CD4-positive, alpha-beta T cell treated with Interleukin-17A for 4 hours (primary cell): ENCODE measurements at regions not wholly inside any gene's neighbourhood (a gene's known extent, or its start where the extent isn't known, plus 50 kb on each side); places are given as distances from the start of the nearest gene placed in this dataset.
A peak's percentile ranks its signal among the peaks of the same experiment; 100 is the strongest.
"Not testable (repeated sequence)": the region's sequence is repeated elsewhere in the genome, so short reads cannot be mapped to it uniquely, and the experiment has no call there.

ENCODE experiments used
- DNase-seq: peaks from one replicate; pipeline ENCODE4 v3.0.0-alpha.2; 2020; ENCODE audit warnings: mixed read lengths

DNA sequence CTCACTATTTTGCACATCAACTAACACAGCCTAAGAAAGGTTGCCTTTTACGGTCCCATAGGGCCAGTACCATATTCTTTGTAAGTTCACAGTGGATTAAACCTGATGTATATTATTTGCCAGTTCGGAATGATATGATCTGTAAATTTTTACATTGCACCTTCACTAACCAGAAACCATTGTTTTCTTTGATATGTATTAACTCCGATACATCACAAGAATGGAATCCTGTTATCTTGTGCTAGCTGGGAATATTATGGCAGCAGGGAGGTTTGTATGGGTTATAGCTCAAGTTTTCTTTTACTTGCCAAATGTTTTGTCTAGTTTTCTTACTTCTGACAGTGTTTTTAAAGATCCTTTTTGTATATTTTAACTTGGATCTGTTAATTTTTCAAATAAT lies 51.4 kb upstream of the S1PR1 start:
- no peak for DNase-seq

DNA sequence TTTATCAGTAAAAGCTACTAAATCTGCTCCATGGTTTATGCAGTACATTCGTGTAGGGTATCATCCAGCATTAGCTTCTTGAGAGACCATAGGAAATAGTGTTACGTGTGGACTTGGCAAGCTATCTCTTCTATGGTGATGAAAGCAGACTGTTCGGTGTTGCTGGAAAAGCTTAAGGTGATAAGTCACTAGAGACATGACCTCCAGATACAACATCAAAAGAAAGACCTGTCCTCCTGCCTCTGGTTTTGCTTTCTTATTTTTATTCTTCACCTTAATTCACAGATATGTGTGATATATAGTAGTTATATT lies 53.5 kb upstream of the S1PR1 start:
- no peak for DNase-seq

DNA sequence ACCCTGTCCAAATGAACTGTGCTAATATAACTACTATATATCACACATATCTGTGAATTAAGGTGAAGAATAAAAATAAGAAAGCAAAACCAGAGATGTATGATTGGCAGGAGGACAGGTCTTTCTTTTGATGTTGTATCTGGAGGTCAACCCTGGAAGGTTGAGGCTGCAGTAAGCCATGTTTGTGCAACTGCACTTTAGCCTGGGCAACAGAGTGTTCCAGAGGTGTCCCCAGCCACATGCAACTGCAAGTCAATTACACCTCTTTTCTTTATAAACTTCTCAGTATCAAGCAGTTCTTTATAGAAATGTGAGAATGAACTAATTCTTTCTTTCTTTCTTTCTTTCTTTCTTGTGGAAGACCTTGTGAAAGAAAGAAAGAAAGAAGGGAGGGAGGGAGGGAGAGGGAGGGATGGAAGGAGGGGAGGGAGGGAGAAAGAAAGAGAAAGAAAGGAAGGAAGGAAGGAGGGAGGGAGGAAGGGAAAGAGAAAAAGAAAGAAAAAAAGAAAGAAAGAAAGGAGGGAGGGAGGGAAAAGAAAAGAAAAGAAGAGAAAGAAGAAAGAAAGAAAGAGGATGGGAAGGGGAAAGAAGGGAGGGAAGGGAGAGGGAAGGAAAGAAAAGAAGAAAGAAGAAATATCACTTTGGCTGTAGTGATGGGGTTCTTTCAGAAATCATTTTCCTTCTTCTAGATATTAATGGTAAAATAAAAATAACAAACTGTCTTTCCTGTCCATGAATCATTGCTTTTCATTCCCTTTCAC lies 54.0 kb upstream of the S1PR1 start:
- no peak for DNase-seq

DNA sequence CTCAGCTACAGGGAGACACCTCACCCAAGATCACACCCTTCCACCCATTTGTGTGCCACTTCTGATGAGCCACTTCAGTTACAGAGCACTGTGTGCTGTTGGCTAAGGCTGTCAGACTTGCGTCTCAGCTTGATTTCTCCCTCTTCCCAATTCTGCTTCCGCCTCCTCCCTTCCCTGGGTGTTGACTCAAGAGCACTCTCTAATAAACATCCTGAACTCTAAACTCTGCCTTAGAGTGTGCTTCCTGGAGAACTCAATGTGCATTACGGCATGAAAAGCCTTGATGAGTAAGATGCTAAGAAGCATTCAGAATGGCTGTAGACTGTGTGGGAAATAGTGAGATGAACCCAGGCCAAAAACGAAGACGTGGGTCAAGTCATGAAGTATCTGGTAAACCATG lies 54.9 kb upstream of the S1PR1 start:
- no peak for DNase-seq

DNA sequence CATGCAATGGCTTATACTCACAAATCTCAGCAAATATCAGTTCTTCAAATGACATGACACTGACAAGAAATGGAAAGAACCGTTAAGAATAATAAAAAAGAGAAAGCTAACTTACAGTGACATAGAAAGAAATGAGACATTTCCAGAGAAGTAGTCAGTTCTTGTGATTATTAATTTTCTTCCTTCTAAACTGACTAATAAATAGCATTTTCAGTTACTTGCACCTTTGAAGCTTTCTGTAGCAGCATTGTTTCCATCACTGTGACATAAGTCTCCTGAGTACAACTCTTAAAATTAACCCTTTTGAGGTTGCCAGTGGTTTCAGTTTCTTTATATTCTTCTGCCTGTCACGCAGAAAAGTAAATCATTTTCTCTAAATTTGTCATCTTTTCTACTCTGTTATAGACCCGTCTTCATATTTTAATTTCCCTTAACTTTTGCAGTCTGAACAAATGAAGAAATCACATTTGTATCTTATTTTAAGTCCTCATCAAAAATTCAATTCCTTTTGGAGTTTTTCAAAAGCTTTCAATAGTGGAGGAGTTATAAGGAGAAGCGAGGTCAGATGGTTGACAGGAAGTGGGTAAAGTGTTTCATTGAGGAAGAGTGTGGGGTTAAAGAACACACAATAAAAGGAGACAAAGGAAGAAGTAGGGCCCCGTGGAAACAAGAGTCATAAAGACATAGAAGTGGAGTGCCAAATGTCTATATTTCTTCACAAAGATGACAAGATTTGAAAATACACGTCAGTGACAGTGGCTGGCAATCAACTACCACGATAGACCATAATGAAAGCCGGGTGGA lies 57.9 kb upstream of the S1PR1 start:
- peak; percentile 25 for DNase-seq

DNA sequence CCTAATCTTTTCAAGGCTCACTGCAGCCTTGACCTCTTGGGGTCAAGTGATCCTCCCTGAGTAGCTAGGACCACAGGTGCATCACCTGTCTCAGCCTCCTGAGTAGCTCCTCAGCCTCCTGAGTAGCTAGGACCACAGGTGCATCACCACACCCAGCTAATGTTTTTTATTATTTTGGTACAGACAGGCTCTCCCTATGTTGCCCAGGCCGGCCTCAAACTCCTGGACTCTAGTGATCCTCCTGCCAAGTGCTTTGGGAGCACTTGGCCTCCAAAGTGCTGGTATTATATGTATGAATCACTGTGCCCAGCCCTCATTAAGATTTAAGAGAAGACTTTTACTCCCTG lies 58.5 kb upstream of the S1PR1 start:
- no peak for DNase-seq

DNA sequence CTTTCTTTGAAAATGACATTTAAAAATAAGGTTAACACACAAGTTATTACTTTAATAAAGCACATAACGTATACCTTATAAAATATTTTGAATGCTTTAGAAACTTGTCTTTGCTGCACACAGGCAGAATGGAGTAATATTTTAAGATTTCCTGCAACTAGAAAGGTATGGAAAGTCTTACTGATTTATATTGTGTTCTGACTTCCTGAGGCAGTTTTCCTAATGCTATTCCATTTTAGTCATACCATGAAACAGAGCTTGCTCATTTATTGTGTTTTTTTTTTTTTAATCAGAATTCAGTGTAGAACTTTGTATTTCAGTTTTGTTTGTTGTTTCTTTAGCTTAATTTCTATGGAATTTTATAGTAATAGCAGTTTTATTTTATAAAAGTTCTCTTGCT lies 60.9 kb upstream of the S1PR1 start:
- DNase-seq = no peak

DNA sequence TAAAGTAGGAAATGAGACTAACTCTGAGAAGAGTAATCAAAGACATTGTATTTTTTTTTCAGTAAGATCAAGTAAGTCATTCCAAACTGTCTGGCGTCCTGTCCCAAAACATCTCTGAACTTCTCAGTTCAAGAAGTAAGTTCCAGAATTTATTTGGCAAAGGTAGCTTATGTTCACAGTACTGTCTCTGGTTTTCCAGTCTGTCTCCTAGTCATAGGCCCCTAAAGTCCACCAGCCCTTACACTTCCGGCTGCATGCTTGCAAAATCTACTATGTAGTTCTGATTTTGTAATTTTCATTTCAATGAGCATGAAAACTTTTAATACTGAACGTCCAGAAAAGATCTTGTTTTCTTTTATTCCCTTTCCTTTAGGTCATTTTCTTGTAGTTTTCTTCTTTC lies 61.4 kb upstream of the S1PR1 start:
- no peak for DNase-seq

DNA sequence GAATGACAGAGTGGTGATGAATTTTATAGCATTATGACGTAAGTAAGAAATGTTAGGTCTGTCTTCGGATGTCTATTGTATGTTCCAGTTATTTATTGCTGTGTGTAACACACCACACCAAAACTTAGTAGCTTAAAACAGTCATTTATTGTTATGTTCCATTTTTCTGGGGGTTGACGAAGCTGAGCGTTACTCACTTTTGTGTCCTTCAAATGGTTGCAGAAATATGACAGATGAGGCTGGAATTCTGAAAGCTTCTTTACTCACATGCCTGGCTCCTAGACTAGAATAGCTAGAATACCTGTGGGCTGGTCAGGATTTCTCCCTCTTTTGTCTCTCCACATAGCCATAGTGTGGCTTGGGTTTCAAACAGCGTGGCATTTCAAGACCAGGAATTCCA lies 62.1 kb upstream of the S1PR1 start:
- DNase-seq = no peak

DNA sequence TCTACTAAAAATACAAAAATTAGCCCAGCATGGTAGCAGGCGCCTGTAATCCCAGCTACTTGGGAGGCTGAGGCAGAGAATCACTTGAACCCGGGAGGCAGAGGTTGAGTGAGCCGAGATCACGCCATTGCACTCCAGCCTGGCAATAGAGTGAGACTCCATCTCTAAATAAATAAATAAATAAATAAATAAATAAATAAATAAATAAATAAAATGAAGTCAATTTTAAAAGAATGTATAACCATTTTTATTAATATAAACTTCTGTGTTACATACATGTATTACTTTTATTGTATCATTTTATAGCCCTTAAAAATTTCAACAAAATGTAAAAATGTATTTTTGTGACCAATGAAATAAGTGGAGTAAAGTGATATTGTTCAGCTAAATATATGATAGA lies 62.5 kb upstream of the S1PR1 start:
- not testable (repeated sequence) for DNase-seq

DNA sequence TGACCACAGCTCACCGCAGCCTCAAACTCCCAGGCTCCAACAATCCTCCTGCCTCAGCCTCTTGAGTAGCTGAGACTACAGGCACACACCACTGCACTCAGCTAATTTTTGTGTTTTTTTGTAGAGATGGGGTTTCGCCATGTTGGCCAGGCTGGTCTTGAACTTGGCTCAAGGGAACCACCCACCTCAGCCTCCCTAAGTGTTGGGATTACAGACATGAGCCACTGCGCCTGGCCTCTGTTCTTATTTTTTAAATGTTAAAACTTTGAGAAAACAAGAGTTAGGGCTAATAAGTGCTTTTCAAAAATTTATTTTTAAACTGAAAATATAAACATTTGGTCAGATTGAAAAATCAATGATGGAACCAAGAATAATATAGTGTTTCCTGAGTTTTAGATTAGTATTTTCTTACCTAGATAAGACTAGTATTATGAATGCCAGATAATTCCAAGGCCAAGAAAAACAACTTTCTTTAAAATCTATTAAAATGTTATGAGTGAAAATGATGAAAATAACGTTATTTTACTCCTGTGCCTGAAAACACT lies 66.2 kb upstream of the S1PR1 start:
- no peak for DNase-seq

DNA sequence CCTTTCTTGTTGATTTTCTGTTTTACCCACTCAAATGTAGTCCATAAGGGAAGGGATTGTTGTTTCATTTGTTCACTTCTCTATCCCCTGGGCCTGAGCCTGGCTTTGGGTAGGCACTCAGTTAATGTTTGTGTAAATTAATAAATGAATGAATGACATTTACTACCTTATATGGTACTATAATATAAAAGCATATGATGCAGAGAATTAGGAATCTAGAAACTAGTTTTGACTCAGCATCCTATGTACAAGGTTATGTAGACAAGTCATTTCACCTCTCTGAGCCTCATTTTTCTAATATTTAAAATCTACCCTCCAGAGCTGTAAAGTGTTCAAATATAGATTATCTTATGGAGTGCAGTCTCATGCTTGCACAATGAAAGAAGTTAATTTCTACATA lies 68.9 kb upstream of the S1PR1 start:
- DNase-seq = no peak

DNA sequence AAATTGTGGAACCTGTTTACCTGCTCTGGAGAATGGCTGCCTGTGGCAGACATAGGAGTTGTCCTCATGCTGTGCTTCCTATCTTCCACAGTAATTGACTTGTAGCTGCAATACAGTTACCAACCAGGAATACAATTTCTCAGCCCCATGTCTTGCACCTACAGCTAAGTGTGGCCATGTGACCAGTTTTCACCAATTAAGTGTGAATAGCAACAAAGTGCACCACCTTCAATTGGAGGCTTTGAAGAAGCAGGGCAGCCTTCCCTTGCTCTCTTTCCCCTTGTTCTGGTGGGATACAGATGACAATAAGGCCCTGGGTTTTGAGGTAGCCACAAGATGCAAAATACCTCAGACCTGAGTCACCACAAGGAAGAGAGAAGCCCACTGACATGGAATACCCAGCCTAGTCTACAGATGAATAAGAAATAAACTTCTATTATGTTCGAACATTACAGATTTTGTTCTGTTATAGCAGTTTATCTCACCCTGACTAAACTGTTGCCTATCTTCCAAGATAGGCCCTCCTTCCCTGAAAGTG lies 70.2 kb upstream of the S1PR1 start:
- DNase-seq = no peak

DNA sequence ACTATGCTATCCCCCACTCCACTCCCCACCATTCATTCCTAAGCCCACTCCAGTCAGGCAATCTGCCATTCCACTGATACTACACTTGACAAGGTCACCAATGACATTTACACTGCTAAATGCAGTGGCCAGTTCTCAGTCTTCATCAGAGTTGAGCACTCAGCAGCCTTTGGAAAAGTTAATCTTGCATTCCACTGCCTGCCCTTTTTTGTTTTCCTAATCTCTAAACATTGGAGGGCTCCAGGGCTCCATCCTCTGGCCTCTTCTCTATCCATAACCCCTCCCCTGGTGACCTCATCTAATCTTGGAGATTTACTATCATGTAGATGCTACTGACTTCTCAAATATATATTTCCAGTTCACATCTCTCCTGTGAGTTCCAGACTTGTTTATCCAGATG lies 70.9 kb upstream of the S1PR1 start:
- DNase-seq = no peak

DNA sequence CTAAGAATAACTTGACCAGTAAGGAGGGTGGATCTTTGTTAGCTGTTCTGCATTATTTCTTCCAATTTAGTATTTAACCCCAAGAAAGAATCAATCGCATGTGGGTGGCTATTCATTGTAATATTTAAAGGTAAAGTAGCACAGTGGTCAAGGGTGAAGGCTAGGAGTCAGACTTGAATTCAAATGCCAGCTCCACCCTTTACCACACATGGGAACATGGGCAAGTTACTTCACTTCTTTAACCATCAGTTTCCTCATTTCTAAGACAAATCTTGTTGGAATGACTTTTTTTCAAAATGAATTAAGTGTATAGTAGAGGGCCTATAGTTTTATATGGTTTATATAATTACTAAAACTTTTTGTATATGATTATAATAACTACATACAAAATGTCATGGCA lies 71.3 kb upstream of the S1PR1 start:
- DNase-seq = no peak

DNA sequence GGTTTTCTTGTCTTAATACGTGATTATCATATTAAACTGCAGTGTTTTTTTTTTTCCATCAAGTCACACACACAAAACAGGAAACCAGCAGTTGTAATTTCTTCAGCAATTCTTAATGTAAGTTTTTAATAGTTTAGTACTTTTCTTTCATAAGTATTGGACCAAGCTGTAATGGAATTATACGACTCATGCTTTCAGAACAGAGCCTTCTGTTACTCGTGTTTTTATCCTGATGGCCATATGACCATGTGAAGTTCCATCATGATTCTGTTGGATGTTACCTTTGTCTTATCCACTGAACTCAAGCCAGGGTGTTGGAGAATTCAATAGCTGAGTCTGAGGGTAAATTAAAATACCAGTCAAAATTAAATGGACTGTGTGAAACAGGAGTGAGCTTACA lies 72.0 kb upstream of the S1PR1 start:
- DNase-seq = no peak

DNA sequence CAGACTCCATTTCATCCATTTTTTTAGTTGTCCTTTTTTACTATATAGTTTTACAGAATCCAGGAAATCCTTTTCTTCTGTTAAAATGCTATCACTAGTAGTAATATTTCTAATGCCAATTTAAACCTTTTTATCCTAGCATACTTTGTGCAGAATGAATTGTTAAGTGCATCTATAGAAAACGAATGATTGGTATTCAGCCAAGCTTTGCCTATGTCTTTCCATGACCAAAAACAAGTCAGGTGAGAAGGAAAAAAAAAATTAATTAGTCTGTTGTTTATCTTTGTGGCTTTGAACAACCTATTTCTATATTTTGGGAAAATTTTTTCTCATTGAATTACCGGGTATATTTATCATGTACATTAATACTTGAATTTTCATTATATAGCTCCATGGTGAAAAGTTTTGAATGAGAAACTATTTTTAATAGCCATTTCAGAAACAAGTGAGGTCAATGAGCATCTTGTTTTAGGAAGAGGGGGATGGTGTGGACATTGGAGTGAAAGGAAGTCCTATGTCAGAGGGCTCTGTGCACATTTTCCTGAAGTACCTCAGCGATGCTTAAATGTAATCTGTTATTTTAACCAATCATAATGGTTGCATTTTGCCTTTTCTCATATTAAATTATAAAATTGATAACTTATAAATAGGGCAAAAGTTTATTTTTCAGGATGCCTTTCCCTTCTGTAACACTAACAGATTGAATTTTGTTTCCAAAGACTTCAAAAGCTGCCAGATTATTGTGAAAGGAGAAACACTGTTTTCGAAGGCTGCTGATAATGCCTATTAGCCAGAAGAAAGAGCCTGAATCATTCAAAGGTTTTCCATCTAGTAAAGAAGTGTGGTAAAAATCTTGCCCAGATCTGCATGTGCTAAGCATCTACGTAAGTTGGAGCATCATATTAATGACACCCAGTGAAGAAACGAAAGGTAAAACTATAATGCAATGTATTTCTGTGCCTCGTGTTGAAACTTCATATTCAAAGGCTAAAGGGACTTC lies 73.8 kb upstream of the S1PR1 start:
- DNase-seq = no peak

DNA sequence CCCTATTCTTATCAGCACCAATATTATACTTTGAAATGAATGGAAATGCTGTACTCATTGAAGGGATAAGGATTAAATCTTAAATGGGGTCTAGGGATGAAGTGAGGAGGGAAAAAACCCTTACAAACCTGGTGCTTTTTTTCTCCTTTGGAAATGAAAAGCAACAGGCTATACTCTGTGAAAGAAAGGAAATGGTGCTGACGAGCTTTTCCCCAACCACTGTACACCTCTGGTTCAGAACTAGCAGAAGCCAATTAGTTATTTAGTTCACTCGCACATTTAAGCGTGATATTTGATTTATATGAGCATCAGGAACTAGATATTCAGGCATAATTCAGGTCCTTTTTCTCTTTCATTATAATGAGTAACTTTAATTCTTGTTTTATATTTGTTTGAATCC lies 74.5 kb upstream of the S1PR1 start:
- DNase-seq = no peak

DNA sequence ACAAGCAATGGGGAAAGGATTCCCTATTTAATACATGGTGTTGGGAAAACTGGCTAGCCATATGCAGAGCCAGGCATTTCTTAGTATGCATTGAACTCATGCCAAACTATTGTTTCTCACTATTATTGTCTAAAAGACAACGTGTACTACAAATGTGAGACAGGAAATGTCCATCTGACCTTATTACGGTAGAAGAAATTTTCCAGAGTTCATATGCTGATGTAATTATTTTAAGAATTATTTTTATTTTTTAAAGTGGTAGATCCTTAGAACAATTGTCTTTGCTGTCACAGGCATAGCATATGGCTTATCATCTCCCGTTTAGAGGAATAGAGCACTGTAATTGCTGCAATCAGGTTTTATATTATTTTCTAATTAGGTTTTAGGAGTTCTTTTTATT lies 75.2 kb upstream of the S1PR1 start:
- DNase-seq = no peak

DNA sequence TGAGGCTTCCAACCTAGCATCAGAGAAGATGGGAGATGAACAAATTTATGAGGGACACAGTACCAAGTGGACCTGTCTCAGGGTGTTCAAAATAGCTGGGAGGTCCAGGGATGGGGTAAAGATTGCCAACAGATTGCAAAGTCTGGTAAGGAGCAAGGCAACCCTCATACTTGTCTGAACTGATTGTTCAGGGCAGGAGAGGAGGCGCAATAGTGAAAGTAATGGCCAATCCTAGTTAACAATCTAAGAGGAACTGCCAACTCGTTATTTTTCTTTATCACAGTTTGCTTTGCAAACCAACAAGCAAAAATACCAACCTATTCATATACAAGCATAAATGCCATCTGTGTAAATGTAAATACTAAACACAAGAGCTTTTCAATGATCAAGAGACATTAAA lies 78.4 kb upstream of the S1PR1 start:
- no peak for DNase-seq

DNA sequence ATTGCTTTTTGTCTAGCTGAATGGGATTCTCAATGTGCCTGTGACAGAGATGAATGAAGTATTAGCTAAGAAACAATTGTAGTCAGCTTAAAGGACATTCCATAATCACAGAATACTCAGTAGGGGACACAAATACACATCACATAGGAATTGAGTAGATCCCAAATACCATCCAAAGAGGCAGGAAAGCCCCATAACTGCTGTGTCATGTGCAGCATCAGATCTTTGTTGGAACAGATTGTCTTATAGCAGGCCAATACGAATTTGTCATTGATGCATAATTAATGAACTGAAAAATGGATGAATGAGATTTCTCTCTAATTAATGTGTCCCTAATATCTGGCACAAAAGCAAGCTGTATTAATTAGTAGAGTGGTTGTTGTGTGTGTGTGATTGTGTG lies 82.3 kb upstream of the S1PR1 start:
- no peak for DNase-seq

DNA sequence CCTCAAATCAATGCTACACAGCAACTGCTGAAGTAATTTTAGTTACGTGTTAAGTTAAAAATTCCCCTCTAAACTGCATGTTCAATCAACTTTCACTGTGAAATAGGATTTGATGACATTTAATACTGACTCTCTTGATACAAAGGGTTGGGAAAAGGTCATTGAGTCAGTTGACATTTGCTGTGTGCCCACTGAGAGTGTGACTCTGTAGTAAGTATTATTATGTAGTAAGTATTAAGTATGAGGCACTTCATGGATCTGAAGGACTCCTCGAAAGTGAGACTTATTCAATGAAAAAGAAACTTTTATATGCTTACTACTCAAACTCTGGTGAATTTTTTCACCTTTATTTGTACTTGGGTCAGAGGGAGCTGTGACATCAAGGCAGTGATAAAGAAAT lies 83.1 kb upstream of the S1PR1 start:
- no peak for DNase-seq

DNA sequence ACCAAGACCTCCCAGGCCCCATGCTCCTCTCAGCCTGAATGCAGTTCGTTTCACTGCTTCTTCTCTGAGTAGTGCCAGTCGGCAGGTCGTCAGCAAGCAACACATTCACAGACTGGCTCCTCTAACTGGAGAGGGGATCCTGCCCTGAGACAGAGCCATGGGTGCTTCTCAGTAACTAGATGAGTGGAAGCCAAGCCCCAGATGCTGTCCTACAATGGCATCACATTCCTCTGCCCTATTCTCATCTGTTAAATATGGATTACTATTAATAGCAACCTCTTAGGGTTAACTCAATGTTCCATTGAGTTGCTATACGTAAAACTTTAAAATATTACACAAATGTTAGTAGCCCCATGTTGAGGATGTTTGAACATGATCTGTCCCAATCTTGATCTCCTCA lies 84.2 kb upstream of the S1PR1 start:
- DNase-seq = no peak
